ENCODE measurements at regions not wholly inside any gene's neighbourhood (a gene's known extent, or its start where the extent isn't known, plus 50 kb on each side); places are given as distances from the start of the nearest gene placed in this dataset.

DNA sequence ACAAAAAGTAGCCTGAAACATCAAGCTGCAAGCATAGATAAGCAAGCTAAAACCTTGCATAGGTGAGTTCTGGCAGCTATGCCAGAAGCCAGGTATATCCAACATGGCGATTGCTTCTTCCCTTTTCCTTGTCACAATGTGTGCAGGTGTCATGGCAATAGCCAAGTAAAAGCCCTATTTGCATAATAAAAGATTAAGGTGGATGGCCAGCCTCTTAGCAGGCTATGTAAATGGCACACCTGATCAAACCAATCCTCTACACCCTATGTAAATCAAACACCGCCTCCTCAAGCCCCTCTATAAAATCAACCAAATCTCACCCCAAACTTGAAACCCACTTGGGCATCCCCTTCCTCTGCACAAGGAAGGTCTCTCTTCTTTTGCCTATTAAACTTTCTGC is 366.8 kb downstream of the VGLL3 start:
- H3K36me3 ChIP-seq (ENCODE audit: control insufficient read depth, insufficient read depth, low read length): no peaks in the 10 kb centered on the region
- no peak overlapping the region for H3K9ac ChIP-seq (ENCODE audit: low read depth, low read length)
- no peaks in the 10 kb centered on the region for H3K27me3 ChIP-seq (ENCODE audit: control insufficient read depth, insufficient read depth, low read length)
- H3K9me3 ChIP-seq (ENCODE audit: control insufficient read depth, insufficient read depth, low read length): no peaks in the 10 kb centered on the region
- H3K4me3 ChIP-seq (ENCODE audit: low read depth, low read length): no peak overlapping the region
- peaks cover 2% of the 10 kb centered on the region for H3K4me1 ChIP-seq (ENCODE audit: control insufficient read depth, insufficient read depth, low read length)

DNA sequence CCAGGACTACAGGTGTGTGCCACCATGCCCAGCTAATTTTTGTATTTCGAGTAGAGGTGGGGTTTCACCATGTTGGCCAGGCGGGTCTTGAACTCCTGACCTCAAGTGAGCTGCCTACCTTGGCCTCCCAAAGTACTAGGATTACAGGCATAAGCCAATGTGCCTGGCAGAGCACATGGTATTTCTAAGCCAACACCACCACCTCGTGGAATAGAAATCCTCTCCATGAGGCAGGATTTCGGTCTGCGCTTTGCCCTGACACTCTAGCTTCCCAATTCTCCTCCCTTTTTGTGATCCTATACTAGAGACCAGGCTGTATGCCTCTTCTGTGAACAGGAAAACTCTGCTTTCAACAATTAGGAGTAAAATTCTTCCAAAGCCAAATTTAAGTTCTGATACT is 372.2 kb downstream of the VGLL3 start:
- H3K4me1 ChIP-seq (ENCODE audit: control insufficient read depth, insufficient read depth, low read length): peaks cover 2% of the 10 kb centered on the region
- no peaks in the 10 kb centered on the region for H3K27me3 ChIP-seq (ENCODE audit: control insufficient read depth, insufficient read depth, low read length)
- no peak overlapping the region for H3K4me3 ChIP-seq (ENCODE audit: low read depth, low read length)
- peaks cover 6% of the 10 kb centered on the region for H3K9me3 ChIP-seq (ENCODE audit: control insufficient read depth, insufficient read depth, low read length)
- H3K36me3 ChIP-seq (ENCODE audit: control insufficient read depth, insufficient read depth, low read length): no peaks in the 10 kb centered on the region
- H3K9ac ChIP-seq (ENCODE audit: low read depth, low read length): no peak overlapping the region

DNA sequence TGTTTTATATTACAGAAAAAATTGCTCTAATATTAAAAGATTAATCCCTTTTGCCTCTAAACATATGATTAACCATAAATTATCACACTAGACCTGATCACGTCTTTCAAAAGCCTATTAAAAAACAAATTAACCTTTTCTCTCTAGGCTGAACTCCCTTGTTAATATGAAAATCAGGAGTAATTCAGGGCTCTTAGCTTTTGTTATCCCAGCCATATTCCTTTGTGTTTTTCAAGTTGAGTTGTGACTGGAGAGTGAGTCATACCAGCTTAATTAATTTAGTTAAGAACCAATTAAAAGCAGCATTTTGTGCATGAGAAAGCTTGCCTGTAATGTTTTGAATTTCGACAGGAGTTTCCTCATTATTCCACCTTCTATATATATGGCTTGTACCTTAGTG is 385.8 kb downstream of the VGLL3 start:
- H3K4me1 ChIP-seq (ENCODE audit: control insufficient read depth, insufficient read depth, low read length): no peaks in the 10 kb centered on the region
- H3K4me3 ChIP-seq (ENCODE audit: low read depth, low read length): no peak overlapping the region
- H3K27me3 ChIP-seq (ENCODE audit: control insufficient read depth, insufficient read depth, low read length): no peaks in the 10 kb centered on the region
- no peaks in the 10 kb centered on the region for H3K36me3 ChIP-seq (ENCODE audit: control insufficient read depth, insufficient read depth, low read length)
- no peak overlapping the region for H3K9ac ChIP-seq (ENCODE audit: low read depth, low read length)
- H3K9me3 ChIP-seq (ENCODE audit: control insufficient read depth, insufficient read depth, low read length): peaks cover 10% of the 10 kb centered on the region

DNA sequence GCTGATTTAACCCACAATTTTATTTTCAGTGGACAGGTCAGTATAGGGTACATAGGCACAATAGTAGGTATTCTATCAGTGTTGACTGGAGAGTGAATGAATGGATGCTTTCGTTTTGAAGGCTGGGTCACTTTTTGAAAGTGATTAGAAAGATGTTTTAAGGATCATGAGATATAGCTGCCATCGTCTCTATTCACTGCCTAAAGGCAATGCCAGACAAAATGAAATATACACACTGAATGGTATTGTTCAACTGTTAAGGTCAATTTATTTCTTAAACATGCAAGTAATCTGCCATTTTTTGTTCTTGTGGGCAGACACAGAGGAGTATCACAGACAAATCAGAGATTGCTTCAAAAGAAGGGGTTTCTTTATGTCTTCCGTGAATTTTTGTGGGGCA is 395.3 kb downstream of the VGLL3 start:
- no peaks in the 10 kb centered on the region for H3K4me1 ChIP-seq (ENCODE audit: control insufficient read depth, insufficient read depth, low read length)
- no peaks in the 10 kb centered on the region for H3K36me3 ChIP-seq (ENCODE audit: control insufficient read depth, insufficient read depth, low read length)
- no peak overlapping the region for H3K9ac ChIP-seq (ENCODE audit: low read depth, low read length)
- no peaks in the 10 kb centered on the region for H3K27me3 ChIP-seq (ENCODE audit: control insufficient read depth, insufficient read depth, low read length)
- H3K9me3 ChIP-seq (ENCODE audit: control insufficient read depth, insufficient read depth, low read length): no peaks in the 10 kb centered on the region
- H3K4me3 ChIP-seq (ENCODE audit: low read depth, low read length): no peak overlapping the region

DNA sequence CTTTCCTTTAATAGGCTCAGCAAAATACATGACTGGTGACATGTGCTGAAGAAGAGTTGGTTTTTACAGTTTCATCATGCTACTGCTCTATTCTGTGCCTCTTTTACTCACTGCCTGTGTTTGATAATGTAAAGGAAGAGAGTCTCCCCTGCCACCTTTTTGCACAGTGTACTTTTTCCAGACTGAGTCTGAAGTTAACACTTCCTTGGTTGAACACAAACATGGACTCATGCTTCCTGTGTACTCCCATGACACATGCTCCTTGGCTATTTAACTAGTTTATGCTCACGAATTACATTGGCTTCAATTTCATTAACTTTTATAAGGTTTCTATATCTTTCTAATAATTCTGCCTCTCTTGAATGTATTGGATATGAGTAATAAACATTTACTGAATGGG is 396.1 kb downstream of the VGLL3 start:
- H3K36me3 ChIP-seq (ENCODE audit: control insufficient read depth, insufficient read depth, low read length): no peaks in the 10 kb centered on the region
- no peaks in the 10 kb centered on the region for H3K27me3 ChIP-seq (ENCODE audit: control insufficient read depth, insufficient read depth, low read length)
- no peaks in the 10 kb centered on the region for H3K4me1 ChIP-seq (ENCODE audit: control insufficient read depth, insufficient read depth, low read length)
- H3K4me3 ChIP-seq (ENCODE audit: low read depth, low read length): no peak overlapping the region
- H3K9me3 ChIP-seq (ENCODE audit: control insufficient read depth, insufficient read depth, low read length): no peaks in the 10 kb centered on the region
- no peak overlapping the region for H3K9ac ChIP-seq (ENCODE audit: low read depth, low read length)

DNA sequence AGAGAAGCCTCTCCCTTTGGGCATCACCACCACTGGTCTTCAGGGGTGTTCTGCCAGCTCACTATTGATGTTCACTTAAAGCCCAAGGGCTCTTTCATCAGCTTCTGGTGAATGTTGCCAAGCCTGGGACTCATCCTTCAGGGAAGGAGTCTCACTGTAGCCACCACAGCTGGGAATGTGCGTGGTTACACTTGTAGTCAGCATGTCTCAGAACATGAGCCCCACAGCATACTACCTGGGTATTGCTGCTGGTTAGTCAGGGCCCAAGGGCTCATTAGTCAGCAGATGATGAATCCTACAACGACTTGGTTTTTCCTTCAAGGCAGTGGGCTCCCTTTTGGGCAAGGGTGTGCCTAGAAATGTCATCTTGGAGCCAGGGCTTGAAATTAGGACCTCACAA is 412.9 kb downstream of the VGLL3 start:
- Histone ChIP-seq H3K4me1 (ENCODE audit: control insufficient read depth, insufficient read depth, low read length) (no peaks in the 10 kb centered on the region), H3K4me3 (ENCODE audit: low read depth, low read length) (no peak overlapping the region), H3K9me3 (ENCODE audit: control insufficient read depth, insufficient read depth, low read length) (peaks cover 3% of the 10 kb centered on the region), H3K27me3 (ENCODE audit: control insufficient read depth, insufficient read depth, low read length) (no peaks in the 10 kb centered on the region), H3K9ac (ENCODE audit: low read depth, low read length) (no peak overlapping the region), H3K36me3 (ENCODE audit: control insufficient read depth, insufficient read depth, low read length) (no peaks in the 10 kb centered on the region)

DNA sequence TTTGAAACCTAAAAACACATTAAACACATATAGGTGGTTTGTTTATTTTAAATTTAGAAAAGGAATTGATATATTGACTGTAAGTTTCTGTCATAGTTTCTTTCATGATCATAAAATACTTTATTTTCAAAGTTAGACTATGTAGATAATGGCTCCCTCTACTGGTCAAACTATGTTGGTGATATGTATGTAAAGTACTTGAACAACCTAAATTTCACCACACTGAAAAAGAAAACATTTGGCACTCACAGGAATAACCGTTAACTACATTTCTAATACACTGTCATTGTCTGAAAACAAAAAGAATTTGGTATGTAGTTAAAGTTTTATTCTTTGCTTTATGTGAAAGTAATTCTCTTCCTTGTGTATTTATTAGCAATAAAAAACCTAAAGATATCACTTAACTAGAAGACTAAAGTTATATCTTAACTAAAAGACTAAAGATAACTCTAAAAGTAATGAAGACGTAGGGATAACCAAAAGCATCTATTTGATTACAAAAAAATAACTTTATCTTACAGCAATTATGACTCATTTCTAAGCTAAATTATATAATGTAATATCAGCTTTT is 427.5 kb downstream of the VGLL3 start:
- peaks cover 6% of the 10 kb centered on the region for H3K4me1 ChIP-seq (ENCODE audit: control insufficient read depth, insufficient read depth, low read length)
- H3K4me3 ChIP-seq (ENCODE audit: low read depth, low read length): no peak overlapping the region
- H3K9me3 ChIP-seq (ENCODE audit: control insufficient read depth, insufficient read depth, low read length): no peaks in the 10 kb centered on the region
- H3K27me3 ChIP-seq (ENCODE audit: control insufficient read depth, insufficient read depth, low read length): no peaks in the 10 kb centered on the region
- no peaks in the 10 kb centered on the region for H3K36me3 ChIP-seq (ENCODE audit: control insufficient read depth, insufficient read depth, low read length)
- no peak overlapping the region for H3K9ac ChIP-seq (ENCODE audit: low read depth, low read length)

DNA sequence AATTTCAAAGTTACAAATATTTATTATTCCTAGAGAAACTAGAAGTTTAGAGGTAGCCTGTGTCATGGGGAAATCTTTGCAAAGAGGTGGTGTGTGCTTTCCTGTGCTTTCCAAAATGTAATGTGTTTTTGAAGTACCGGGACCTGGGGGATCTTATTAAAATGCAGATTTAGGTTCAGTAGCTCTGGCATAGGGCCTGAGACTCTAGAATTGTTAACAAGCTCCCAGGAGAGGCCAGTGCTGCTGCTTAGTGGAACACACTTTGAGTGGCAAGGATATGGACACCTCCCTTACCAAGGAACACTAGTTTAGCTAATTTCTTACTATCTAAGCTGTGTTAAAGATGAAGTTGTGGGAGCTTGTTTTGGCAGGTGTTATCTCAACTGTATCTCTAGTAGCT is 428.9 kb downstream of the VGLL3 start:
- H3K27me3 ChIP-seq (ENCODE audit: control insufficient read depth, insufficient read depth, low read length): no peaks in the 10 kb centered on the region
- H3K4me3 ChIP-seq (ENCODE audit: low read depth, low read length): no peak overlapping the region
- H3K4me1 ChIP-seq (ENCODE audit: control insufficient read depth, insufficient read depth, low read length): peaks cover 6% of the 10 kb centered on the region
- no peak overlapping the region for H3K9ac ChIP-seq (ENCODE audit: low read depth, low read length)
- H3K36me3 ChIP-seq (ENCODE audit: control insufficient read depth, insufficient read depth, low read length): no peaks in the 10 kb centered on the region
- H3K9me3 ChIP-seq (ENCODE audit: control insufficient read depth, insufficient read depth, low read length): no peaks in the 10 kb centered on the region

DNA sequence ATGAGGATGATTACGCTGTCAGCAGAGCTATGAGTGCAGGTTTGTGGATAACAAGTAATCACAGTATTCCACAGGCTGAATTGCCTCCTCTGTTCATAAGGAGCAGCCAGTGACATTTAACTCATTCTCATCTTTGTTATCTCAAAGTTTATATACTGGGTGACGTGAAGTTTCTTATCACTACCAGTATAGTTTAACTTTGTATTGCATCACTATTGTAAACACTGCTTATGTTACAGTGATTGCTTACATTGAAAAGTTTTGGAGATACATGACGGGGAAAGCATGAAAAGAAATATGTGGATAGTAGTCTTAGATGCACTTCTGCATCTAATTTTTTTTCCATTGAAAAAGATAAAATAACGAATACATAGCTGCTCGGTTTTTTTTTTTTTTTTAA is 429.7 kb downstream of the VGLL3 start:
- Histone ChIP-seq H3K4me1 (ENCODE audit: control insufficient read depth, insufficient read depth, low read length) (peaks cover 6% of the 10 kb centered on the region), H3K9me3 (ENCODE audit: control insufficient read depth, insufficient read depth, low read length) (no peaks in the 10 kb centered on the region), H3K27me3 (ENCODE audit: control insufficient read depth, insufficient read depth, low read length) (no peaks in the 10 kb centered on the region), H3K4me3 (ENCODE audit: low read depth, low read length) (no peak overlapping the region), H3K36me3 (ENCODE audit: control insufficient read depth, insufficient read depth, low read length) (no peaks in the 10 kb centered on the region), H3K9ac (ENCODE audit: low read depth, low read length) (no peak overlapping the region)

DNA sequence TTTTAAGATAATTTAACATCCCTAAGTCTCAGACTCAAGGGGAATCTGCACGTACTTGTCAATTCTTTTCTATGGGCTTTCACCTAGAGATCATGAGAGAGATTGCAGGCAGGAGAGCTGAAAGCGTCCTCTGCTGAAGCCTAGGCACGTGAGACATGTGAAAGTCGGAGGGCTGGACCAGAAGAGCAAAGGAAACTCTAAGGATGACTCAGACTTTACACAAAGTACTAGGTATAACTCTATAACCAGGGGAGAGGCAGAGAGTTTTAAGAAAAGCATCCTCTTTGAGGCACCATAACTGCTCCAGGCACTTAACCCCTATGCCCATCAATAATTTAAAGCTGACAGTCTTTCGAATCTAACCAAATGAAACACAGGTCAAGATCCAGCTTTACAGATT is 436.6 kb downstream of the VGLL3 start:
- Histone ChIP-seq H3K9ac (ENCODE audit: low read depth, low read length) (no peak overlapping the region), H3K27me3 (ENCODE audit: control insufficient read depth, insufficient read depth, low read length) (no peaks in the 10 kb centered on the region), H3K4me3 (ENCODE audit: low read depth, low read length) (no peak overlapping the region), H3K4me1 (ENCODE audit: control insufficient read depth, insufficient read depth, low read length) (no peaks in the 10 kb centered on the region), H3K36me3 (ENCODE audit: control insufficient read depth, insufficient read depth, low read length) (no peaks in the 10 kb centered on the region), H3K9me3 (ENCODE audit: control insufficient read depth, insufficient read depth, low read length) (no peaks in the 10 kb centered on the region)

DNA sequence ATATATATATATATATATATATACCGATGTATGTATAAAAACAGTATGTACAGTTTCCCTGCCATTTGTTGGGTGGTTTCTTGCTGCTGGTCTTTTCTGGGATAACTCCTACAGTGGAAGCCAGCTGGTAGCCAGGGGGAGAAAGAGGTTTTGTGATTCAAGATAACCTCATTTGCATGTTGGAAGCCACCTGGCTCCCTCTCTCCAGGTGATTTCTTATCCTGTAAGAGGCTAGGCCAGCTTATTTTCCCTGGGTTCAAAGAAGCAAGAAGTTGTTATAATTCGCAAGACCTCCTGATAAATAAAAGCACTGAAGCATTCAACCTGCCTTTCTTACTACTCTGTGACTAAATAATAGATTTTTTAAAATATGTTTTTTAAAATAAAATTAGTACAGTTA is 443.3 kb downstream of the VGLL3 start:
- H3K27me3 ChIP-seq (ENCODE audit: control insufficient read depth, insufficient read depth, low read length): no peaks in the 10 kb centered on the region
- H3K4me3 ChIP-seq (ENCODE audit: low read depth, low read length): no peak overlapping the region
- H3K9ac ChIP-seq (ENCODE audit: low read depth, low read length): no peak overlapping the region
- H3K4me1 ChIP-seq (ENCODE audit: control insufficient read depth, insufficient read depth, low read length): peaks cover 9% of the 10 kb centered on the region
- no peaks in the 10 kb centered on the region for H3K9me3 ChIP-seq (ENCODE audit: control insufficient read depth, insufficient read depth, low read length)
- no peaks in the 10 kb centered on the region for H3K36me3 ChIP-seq (ENCODE audit: control insufficient read depth, insufficient read depth, low read length)

DNA sequence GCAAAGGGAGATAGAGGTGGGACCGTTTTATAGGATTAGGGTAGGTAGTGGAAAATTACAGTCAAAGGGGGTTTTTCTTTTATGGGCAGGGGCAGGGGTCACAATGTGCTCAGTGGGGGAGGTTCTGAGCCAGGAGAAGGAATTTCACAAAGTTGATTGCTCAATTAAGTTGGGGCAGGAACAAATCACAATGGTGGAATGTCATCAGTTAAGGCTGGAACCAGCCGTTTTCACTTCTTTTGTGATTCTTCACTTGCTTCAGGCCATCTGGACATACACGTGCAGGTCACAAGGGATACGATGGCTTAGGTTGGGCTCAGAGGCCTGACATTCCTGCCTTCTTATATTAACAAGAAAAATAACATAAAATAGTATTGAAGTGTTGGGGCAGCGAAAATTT is 453.8 kb downstream of the VGLL3 start:
- no peak overlapping the region for H3K9ac ChIP-seq (ENCODE audit: low read depth, low read length)
- no peak overlapping the region for H3K4me3 ChIP-seq (ENCODE audit: low read depth, low read length)
- H3K36me3 ChIP-seq (ENCODE audit: control insufficient read depth, insufficient read depth, low read length): no peaks in the 10 kb centered on the region
- H3K9me3 ChIP-seq (ENCODE audit: control insufficient read depth, insufficient read depth, low read length): peaks cover 4% of the 10 kb centered on the region
- no peaks in the 10 kb centered on the region for H3K4me1 ChIP-seq (ENCODE audit: control insufficient read depth, insufficient read depth, low read length)
- no peaks in the 10 kb centered on the region for H3K27me3 ChIP-seq (ENCODE audit: control insufficient read depth, insufficient read depth, low read length)

DNA sequence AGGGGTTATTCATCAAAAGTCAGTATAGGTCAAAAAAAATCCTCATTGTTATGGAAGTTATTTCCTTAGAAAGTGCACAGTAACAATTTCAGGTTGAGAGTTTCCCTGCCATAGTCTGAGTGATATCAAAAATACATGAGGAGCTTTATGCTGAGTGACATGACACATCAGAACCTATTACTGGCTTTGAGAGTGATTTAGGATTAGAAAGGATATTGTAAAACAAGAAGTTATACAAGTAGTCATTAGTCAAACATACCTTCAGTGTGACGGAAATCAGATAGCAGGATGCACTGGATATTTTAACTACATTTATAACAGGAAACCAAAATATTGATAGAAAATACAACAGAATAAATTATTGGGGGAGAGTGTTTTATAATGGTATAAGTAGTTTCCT is 471.1 kb downstream of the VGLL3 start:
- no peak overlapping the region for H3K9ac ChIP-seq (ENCODE audit: low read depth, low read length)

More for the DNA sequence above, 471.1 kb downstream of the VGLL3 start:
- H3K4me3 ChIP-seq (ENCODE audit: low read depth, low read length): no peak overlapping the region
- no peaks in the 10 kb centered on the region for H3K9me3 ChIP-seq (ENCODE audit: control insufficient read depth, insufficient read depth, low read length)
- no peaks in the 10 kb centered on the region for H3K36me3 ChIP-seq (ENCODE audit: control insufficient read depth, insufficient read depth, low read length)
- H3K4me1 ChIP-seq (ENCODE audit: control insufficient read depth, insufficient read depth, low read length): no peaks in the 10 kb centered on the region
- no peaks in the 10 kb centered on the region for H3K27me3 ChIP-seq (ENCODE audit: control insufficient read depth, insufficient read depth, low read length)

Measured in iPS-15b (cell line).